Erythroblast (primary cell): ENCODE measurements at regions not wholly inside any gene's neighbourhood (a gene's known extent, or its start where the extent isn't known, plus 50 kb on each side); places are given as distances from the start of the nearest gene placed in this dataset.

Source experiments
- DNase-seq, 2 experiments: peaks; one replicate each; lab custom pipeline; 2025; lab: John Stamatoyannopoulos, UW
- GATA1 ChIP-seq: IDR thresholded peaks from 2 replicates; pipeline ENCODE4 v1.6.1; 2011; ENCODE audit warnings: low read depth, mild to moderate bottlenecking, control low read depth, low read length, moderate library complexity
- POLR2A ChIP-seq: IDR thresholded peaks from 2 replicates; pipeline ENCODE4 v1.6.1; 2011; ENCODE audit warnings: mild to moderate bottlenecking, low read length

DNA sequence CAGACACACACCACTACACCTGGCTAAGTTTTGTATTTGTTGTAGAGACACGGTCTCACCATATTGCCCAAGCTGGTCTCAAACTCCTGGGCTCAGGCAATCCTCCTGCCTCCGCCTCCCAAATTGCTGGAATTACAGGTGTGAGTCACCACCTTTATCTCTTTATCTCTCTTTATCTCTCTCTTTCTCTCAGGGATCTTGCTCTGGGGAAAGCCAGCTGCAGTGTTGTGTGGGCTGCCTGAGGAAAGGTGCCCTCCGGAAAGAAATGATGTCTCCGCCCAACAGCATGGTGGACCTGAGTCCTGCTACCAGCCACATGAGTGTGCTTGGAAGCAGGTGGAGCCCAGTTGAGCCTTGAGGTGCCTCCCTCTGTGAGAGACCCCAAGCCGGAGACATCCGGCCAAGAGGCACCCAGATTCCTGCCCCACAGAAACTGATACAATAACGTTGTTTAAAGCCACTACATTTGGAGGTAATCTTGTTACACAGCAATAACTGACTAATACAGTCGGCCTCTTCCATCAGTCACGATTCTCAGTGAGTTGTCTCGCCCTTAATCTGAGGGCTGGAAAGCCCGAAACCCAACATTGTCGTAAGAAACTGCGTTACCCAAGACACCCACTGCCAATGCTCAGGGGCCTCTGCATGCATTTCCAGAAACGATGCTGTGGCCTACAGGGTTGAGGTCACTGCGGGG, 68.0 kb upstream of the RPH3AL start:
- TF ChIP-seq POLR2A (no peak), GATA1 (no peak)
- DNase-seq: no peak

GRCh38 chr17:419073-419735, 66.6 kb upstream of the RPH3AL start:
- no peak for DNase-seq

DNA sequence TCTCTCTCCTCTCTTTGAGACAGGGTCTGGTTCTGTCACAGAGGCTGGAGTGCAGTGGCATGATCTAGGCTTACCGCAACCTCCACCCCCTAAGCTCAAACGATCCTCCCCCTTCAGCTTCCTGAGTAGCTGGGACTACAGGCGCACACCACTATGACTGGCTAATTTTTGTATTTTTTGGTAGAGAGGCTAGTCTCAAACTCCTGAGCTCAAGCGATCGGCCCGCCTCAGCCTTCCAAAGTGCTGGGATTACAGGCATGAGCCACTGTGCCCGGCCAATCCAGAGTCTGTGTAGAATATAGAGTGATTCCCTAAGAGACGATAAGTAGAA, 65.8 kb upstream of the RPH3AL start:
- DNase-seq: no peak
- no peak for TF ChIP-seq GATA1
- TF ChIP-seq POLR2A: no peak

More at GRCh38 chr17:419073-419735, 66.6 kb upstream of the RPH3AL start:
- TF ChIP-seq POLR2A: no peak
- TF ChIP-seq GATA1: no peak

GRCh38 chr17:417691-418420, 65.2 kb upstream of the RPH3AL start:
- no peak for DNase-seq
- no peak for TF ChIP-seq GATA1

DNA sequence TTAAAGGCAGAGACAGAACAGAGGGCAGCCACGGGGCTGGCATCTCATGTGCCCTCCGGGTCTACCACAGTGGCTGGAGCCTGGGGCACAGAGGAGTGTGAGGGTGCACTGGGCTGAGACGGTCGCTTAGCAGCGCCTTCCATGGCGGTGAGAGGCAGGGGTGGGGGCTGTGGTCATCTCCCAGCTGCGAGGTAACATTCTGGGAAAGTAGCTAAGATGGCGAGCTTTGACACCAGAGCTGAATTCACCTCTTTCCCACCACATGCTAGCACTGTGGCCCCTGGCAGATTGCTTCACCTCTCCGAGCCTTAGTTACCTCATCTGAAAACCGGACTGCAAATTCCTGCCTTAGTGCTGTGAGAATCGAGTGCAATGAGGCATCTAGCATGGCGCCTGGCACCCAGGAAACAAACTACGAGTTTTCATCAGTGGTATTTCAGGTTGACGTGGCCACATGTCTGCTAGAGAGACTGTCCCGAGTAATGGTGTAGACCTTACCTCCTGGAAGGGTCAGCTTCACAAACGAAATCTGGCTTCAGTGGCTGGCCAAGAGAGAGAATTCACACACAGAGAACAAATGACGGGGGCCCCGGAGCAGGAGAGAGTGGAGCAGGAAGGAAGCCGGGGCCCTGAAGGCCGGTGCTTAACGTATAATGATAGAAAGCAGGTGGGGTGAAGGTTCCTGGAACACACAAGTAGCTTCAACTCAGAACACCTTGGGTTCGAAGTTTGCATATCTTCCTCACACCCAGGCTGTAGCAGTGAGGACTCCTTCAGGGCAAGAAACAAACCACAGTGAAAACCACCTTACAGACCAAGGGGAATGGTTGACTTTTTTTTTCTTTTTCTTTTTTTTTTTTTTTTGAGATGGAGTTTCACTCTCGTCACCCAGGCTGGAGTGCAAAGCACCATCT, 63.9 kb upstream of the RPH3AL start:
- DNase-seq: no peak
- TF ChIP-seq GATA1: no peak
- no peak for TF ChIP-seq POLR2A

- TF ChIP-seq GATA1 (no peak), POLR2A (no peak)
- no peak for DNase-seq
Measured at GRCh38 chr17:413706-414380, 61.2 kb upstream of the RPH3AL start.

- DNase-seq: no peak
- TF ChIP-seq GATA1 (no peak), POLR2A (no peak)
Measured at GRCh38 chr17:413016-413350, 60.4 kb upstream of the RPH3AL start.

DNA sequence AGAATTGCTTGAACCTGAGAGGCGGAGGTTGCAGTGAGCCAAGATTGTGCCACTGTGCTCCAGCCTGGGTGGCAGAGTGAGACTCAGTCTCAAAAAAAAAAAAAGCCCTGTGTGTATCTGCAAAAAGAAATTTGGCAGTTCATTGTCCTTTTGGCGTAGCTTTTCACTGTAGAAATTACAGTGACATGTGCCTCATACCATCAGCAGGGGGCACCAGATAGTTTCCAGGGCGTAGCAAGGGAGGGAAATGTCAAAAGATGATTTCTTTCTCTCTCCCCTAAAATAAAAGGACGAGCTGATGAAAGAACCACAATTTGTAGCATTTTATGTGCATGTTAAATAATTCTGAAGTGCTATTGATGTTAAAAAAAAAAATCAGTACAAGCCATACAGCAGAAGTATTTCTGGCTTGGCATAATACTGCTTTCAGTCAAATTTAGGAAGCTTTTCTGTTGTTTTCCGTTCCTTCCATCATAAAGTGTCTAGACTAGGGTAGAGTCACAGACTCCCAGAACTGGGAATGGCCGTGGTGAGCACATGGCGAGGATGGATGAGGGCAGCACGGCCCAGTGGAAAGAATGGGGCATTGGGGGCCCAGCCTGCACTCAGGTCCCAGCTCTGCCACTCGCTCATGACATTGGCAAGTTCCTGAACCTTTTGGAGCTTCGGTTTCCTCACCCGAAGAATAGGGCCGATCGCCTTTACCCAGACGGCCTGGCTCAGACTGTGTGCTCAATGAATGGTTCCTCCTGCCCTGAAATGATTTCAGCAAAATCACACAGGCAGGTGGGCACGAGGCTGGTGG, 59.8 kb upstream of the RPH3AL start:
- DNase-seq: peak; percentile 68 to 82

DNA sequence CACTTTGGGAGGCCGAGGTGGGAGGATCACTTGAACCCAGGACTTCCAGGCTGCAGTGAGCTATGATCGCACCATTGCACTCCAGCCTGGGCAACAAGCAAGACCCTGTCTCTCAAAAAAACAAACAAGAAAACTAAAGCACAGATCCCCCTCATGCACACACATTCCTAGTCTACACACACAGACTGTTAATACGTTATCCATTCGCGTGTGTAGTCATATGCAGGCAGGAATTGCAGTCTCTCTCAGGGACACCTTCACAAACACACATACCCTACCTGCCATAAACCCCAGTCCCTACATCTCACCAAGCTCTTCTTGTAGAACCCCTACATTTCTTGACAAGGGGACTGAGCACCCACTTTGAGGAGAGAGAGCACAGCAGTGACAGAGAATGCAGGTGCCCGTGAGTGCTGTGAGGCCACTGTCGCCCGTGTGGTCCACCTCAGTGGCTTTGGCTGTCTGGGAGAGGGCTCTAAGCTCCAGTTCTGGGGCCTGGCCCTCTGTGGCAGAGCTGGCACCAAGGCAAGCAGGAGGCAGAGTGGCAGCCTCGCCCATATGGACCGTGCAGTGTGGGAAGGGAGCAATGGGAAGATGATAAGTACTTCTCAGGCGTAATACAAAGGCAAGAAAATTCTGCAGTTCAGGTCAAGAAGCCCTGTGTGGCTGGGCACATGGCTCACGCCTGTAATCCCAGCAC, 59.0 kb upstream of the RPH3AL start:
- no peak for TF ChIP-seq GATA1
- TF ChIP-seq POLR2A: no peak

More for the DNA sequence above, 59.8 kb upstream of the RPH3AL start:
- TF ChIP-seq POLR2A (no peak), GATA1 (no peak)

GRCh38 chr17:410543-411401, 58.2 kb upstream of the RPH3AL start:
- peak; percentile 71 to 78 for DNase-seq
- no peak for TF ChIP-seq POLR2A
- no peak for TF ChIP-seq GATA1

More for the DNA sequence above, 59.0 kb upstream of the RPH3AL start:
- DNase-seq: peak; percentile 30 to 35
